ENCODE measurements at regions not wholly inside any gene's neighbourhood (a gene's known extent, or its start where the extent isn't known, plus 50 kb on each side); places are given as distances from the start of the nearest gene placed in this dataset.
A peak's percentile ranks its signal among the peaks of the same experiment; 100 is the strongest.

- TF ChIP-seq CTCF (IDR thresholded peaks at IDR 0.05; ENCODE audit: control extremely low read depth, extremely low read depth): no peak
- H3K27me3 ChIP-seq (ENCODE audit: control insufficient read depth in 3 of 3, insufficient read depth in 3 of 3, low read length in 2 of 3): no peaks in the 10 kb centered on the region
- H3K36me3 ChIP-seq (ENCODE audit: control insufficient read depth in 4 of 4, insufficient read depth in 4 of 4, low read length in 4 of 4): no peaks in the 10 kb centered on the region
- no peaks in the 10 kb centered on the region for H3K4me1 ChIP-seq (ENCODE audit: control insufficient read depth in 5 of 5, insufficient read depth in 5 of 5, low read length in 5 of 5)
- H3K9ac ChIP-seq (ENCODE audit: insufficient read depth in 1 of 2, low read length in 2 of 2): no peak overlapping the region
- no peak for ATAC-seq (ENCODE audit: insufficient read depth, low FRiP score)
- DNase-seq: peak in 1 of 3 donors; percentile 7
- no peak overlapping the region for H3K4me3 ChIP-seq
- no peak overlapping the region for H3K27ac ChIP-seq (ENCODE audit: low read depth in 1 of 2, low read length in 1 of 2)
- 25 to 26% methylated on average over 1 of the region's 1 CpG for WGBS, 2 donors
- H3K9me3 ChIP-seq (ENCODE audit: control insufficient read depth in 4 of 4, insufficient read depth in 3 of 4, low read length in 3 of 4): no peaks in the 10 kb centered on the region
These were observed 1493.1 kb upstream of the FLRT2 start for GRCh38 chr14:84036840-84037239.

- H3K36me3 ChIP-seq (ENCODE audit: control insufficient read depth in 4 of 4, insufficient read depth in 4 of 4, low read length in 4 of 4): no peaks in the 10 kb centered on the region
- no peak for DNase-seq
- no peak overlapping the region for H3K9ac ChIP-seq (ENCODE audit: insufficient read depth in 1 of 2, low read length in 2 of 2)
- no peak overlapping the region for H3K27ac ChIP-seq (ENCODE audit: low read depth in 1 of 2, low read length in 1 of 2)
- H3K9me3 ChIP-seq (ENCODE audit: control insufficient read depth in 4 of 4, insufficient read depth in 3 of 4, low read length in 3 of 4): no peaks in the 10 kb centered on the region
- H3K4me3 ChIP-seq: no peak overlapping the region
- H3K27me3 ChIP-seq (ENCODE audit: control insufficient read depth in 3 of 3, insufficient read depth in 3 of 3, low read length in 2 of 3): no peaks in the 10 kb centered on the region
- H3K4me1 ChIP-seq (ENCODE audit: control insufficient read depth in 5 of 5, insufficient read depth in 5 of 5, low read length in 5 of 5): no peaks in the 10 kb centered on the region
- 87 to 93% methylated on average over 4 of the region's 4 CpGs for WGBS, 2 donors
- no peak for TF ChIP-seq CTCF (IDR thresholded peaks at IDR 0.05; ENCODE audit: control extremely low read depth, extremely low read depth)
- ATAC-seq (ENCODE audit: insufficient read depth, low FRiP score): no peak
These were observed 1492.4 kb upstream of the FLRT2 start for GRCh38 chr14:84037593-84037992.

- Histone ChIP-seq H3K9ac (ENCODE audit: insufficient read depth in 1 of 2, low read length in 2 of 2) (no peak overlapping the region), H3K36me3 (ENCODE audit: control insufficient read depth in 4 of 4, insufficient read depth in 4 of 4, low read length in 4 of 4) (no peaks in the 10 kb centered on the region), H3K27me3 (ENCODE audit: control insufficient read depth in 3 of 3, insufficient read depth in 3 of 3, low read length in 2 of 3) (no peaks in the 10 kb centered on the region), H3K4me1 (ENCODE audit: control insufficient read depth in 5 of 5, insufficient read depth in 5 of 5, low read length in 5 of 5) (peaks cover 0 to 4% (median 0%) of the 10 kb centered on the region in 5 donors), H3K9me3 (ENCODE audit: control insufficient read depth in 4 of 4, insufficient read depth in 3 of 4, low read length in 3 of 4) (no peaks in the 10 kb centered on the region), H3K4me3 (no peak overlapping the region), H3K27ac (ENCODE audit: low read depth in 1 of 2, low read length in 1 of 2) (no peak overlapping the region)
- 86 to 90% methylated on average over 3 of the region's 3 CpGs for WGBS, 2 donors
- ATAC-seq (ENCODE audit: insufficient read depth, low FRiP score) (no peak), DNase-seq (no peak)
- no peak for TF ChIP-seq CTCF (IDR thresholded peaks at IDR 0.05; ENCODE audit: control extremely low read depth, extremely low read depth)
These were observed 1489.8 kb upstream of the FLRT2 start for GRCh38 chr14:84040101-84040500.

- H3K27me3 ChIP-seq (ENCODE audit: control insufficient read depth in 3 of 3, insufficient read depth in 3 of 3, low read length in 2 of 3): no peaks in the 10 kb centered on the region
- no peak overlapping the region for H3K9ac ChIP-seq (ENCODE audit: insufficient read depth in 1 of 2, low read length in 2 of 2)
- H3K4me1 ChIP-seq (ENCODE audit: control insufficient read depth in 5 of 5, insufficient read depth in 5 of 5, low read length in 5 of 5): peaks cover 0 to 4% (median 0%) of the 10 kb centered on the region in 5 donors
- H3K27ac ChIP-seq (ENCODE audit: low read depth in 1 of 2, low read length in 1 of 2): no peak overlapping the region
- ATAC-seq (ENCODE audit: insufficient read depth, low FRiP score): no peak
- WGBS, 2 donors: 92% methylated on average over 2 of the region's 2 CpGs
- H3K4me3 ChIP-seq: no peak overlapping the region
- DNase-seq: no peak
- no peaks in the 10 kb centered on the region for H3K36me3 ChIP-seq (ENCODE audit: control insufficient read depth in 4 of 4, insufficient read depth in 4 of 4, low read length in 4 of 4)
- no peak for TF ChIP-seq CTCF (IDR thresholded peaks at IDR 0.05; ENCODE audit: control extremely low read depth, extremely low read depth)
- no peaks in the 10 kb centered on the region for H3K9me3 ChIP-seq (ENCODE audit: control insufficient read depth in 4 of 4, insufficient read depth in 3 of 4, low read length in 3 of 4)
These were observed 1488.5 kb upstream of the FLRT2 start for GRCh38 chr14:84041421-84041820.
